ENCODE measurements at regions not wholly inside any gene's neighbourhood (a gene's known extent, or its start where the extent isn't known, plus 50 kb on each side); places are given as distances from the start of the nearest gene placed in this dataset.
"Not testable (repeated sequence)": the region's sequence is repeated elsewhere in the genome, so short reads cannot be mapped to it uniquely, and the experiment has no call there.

- H3K4me1 ChIP-seq (ENCODE audit: insufficient read depth, low read length), result no peaks in the 10 kb centered on the region
- no peak overlapping the region for H3K4me3 ChIP-seq (ENCODE audit: insufficient read depth, low read length)
- no peak for TF ChIP-seq CTCF (IDR thresholded peaks at IDR 0.05; ENCODE audit: extremely low read depth, low read depth, low read length)
- peak; percentile 14 for DNase-seq (ENCODE audit: insufficient read length, low spot score, missing footprints)
- no peaks in the 10 kb centered on the region for H3K9me3 ChIP-seq (ENCODE audit: low read depth, low read length)
- H3K79me2 ChIP-seq (ENCODE audit: insufficient read depth, low read length), result no peaks in the 10 kb centered on the region
- no peak overlapping the region for H3K4me2 ChIP-seq (ENCODE audit: insufficient read depth, low read length)
- no peaks in the 10 kb centered on the region for H3K27me3 ChIP-seq (ENCODE audit: insufficient read depth, low read length)
- H4K20me1 ChIP-seq (ENCODE audit: insufficient read depth, low read length), result no peaks in the 10 kb centered on the region
- H3K36me3 ChIP-seq (ENCODE audit: insufficient read depth, low read length), result no peaks in the 10 kb centered on the region
- H3K27ac ChIP-seq (ENCODE audit: low read depth, low read length), result no peak overlapping the region
- H2AFZ ChIP-seq (ENCODE audit: low read length), result no peak overlapping the region
Measured at GRCh38 chr2:78145997-78146722, 624.0 kb upstream of the LRRTM4 start.

- H3K27ac ChIP-seq (ENCODE audit: low read depth, low read length), result no peak overlapping the region
- H3K4me2 ChIP-seq (ENCODE audit: insufficient read depth, low read length), result no peak overlapping the region
- TF ChIP-seq CTCF (IDR thresholded peaks at IDR 0.05; ENCODE audit: extremely low read depth, low read depth, low read length), result no peak
- no peaks in the 10 kb centered on the region for H3K4me1 ChIP-seq (ENCODE audit: insufficient read depth, low read length)
- no peaks in the 10 kb centered on the region for H3K36me3 ChIP-seq (ENCODE audit: insufficient read depth, low read length)
- H3K27me3 ChIP-seq (ENCODE audit: insufficient read depth, low read length), result no peaks in the 10 kb centered on the region
- H3K4me3 ChIP-seq (ENCODE audit: insufficient read depth, low read length), result no peak overlapping the region
- no peaks in the 10 kb centered on the region for H3K79me2 ChIP-seq (ENCODE audit: insufficient read depth, low read length)
- H3K9me3 ChIP-seq (ENCODE audit: low read depth, low read length), result no peaks in the 10 kb centered on the region
- no peak overlapping the region for H2AFZ ChIP-seq (ENCODE audit: low read length)
- no peaks in the 10 kb centered on the region for H4K20me1 ChIP-seq (ENCODE audit: insufficient read depth, low read length)
- DNase-seq (ENCODE audit: insufficient read length, low spot score, missing footprints), result no peak
Measured at GRCh38 chr2:78147466-78147865, 625.3 kb upstream of the LRRTM4 start.

- no peak for DNase-seq (ENCODE audit: insufficient read length, low spot score, missing footprints)
- H2AFZ ChIP-seq (ENCODE audit: low read length), result no peak overlapping the region
- H3K36me3 ChIP-seq (ENCODE audit: insufficient read depth, low read length), result no peaks in the 10 kb centered on the region
- H3K9me3 ChIP-seq (ENCODE audit: low read depth, low read length), result peaks cover 2% of the 10 kb centered on the region
- no peak overlapping the region for H3K4me2 ChIP-seq (ENCODE audit: insufficient read depth, low read length)
- no peaks in the 10 kb centered on the region for H3K79me2 ChIP-seq (ENCODE audit: insufficient read depth, low read length)
- no peaks in the 10 kb centered on the region for H4K20me1 ChIP-seq (ENCODE audit: insufficient read depth, low read length)
- H3K4me1 ChIP-seq (ENCODE audit: insufficient read depth, low read length), result no peaks in the 10 kb centered on the region
- no peaks in the 10 kb centered on the region for H3K27me3 ChIP-seq (ENCODE audit: insufficient read depth, low read length)
- no peak for TF ChIP-seq CTCF (IDR thresholded peaks at IDR 0.05; ENCODE audit: extremely low read depth, low read depth, low read length)
- no peak overlapping the region for H3K27ac ChIP-seq (ENCODE audit: low read depth, low read length)
- H3K4me3 ChIP-seq (ENCODE audit: insufficient read depth, low read length), result no peak overlapping the region
Measured at GRCh38 chr2:78154586-78154985, 632.4 kb upstream of the LRRTM4 start.

- Histone ChIP-seq H2AFZ (ENCODE audit: low read length) (no peak overlapping the region), H3K27ac (ENCODE audit: low read depth, low read length) (no peak overlapping the region), H4K20me1 (ENCODE audit: insufficient read depth, low read length) (no peaks in the 10 kb centered on the region), H3K4me3 (ENCODE audit: insufficient read depth, low read length) (no peak overlapping the region), H3K79me2 (ENCODE audit: insufficient read depth, low read length) (no peaks in the 10 kb centered on the region), H3K4me1 (ENCODE audit: insufficient read depth, low read length) (no peaks in the 10 kb centered on the region), H3K27me3 (ENCODE audit: insufficient read depth, low read length) (no peaks in the 10 kb centered on the region), H3K9me3 (ENCODE audit: low read depth, low read length) (no peaks in the 10 kb centered on the region), H3K4me2 (ENCODE audit: insufficient read depth, low read length) (no peak overlapping the region), H3K36me3 (ENCODE audit: insufficient read depth, low read length) (no peaks in the 10 kb centered on the region)
- TF ChIP-seq CTCF (IDR thresholded peaks at IDR 0.05; ENCODE audit: extremely low read depth, low read depth, low read length), result no peak
- no peak for DNase-seq (ENCODE audit: insufficient read length, low spot score, missing footprints)
Measured at GRCh38 chr2:78162202-78162601, 640.0 kb upstream of the LRRTM4 start.

- H2AFZ ChIP-seq (ENCODE audit: low read length); H3K9me3 ChIP-seq (ENCODE audit: low read depth, low read length); H3K79me2 ChIP-seq (ENCODE audit: insufficient read depth, low read length); H3K36me3 ChIP-seq (ENCODE audit: insufficient read depth, low read length); H3K4me3 ChIP-seq (ENCODE audit: insufficient read depth, low read length); H3K4me1 ChIP-seq (ENCODE audit: insufficient read depth, low read length); H4K20me1 ChIP-seq (ENCODE audit: insufficient read depth, low read length); H3K27ac ChIP-seq (ENCODE audit: low read depth, low read length); DNase-seq (ENCODE audit: insufficient read length, low spot score, missing footprints); H3K27me3 ChIP-seq (ENCODE audit: insufficient read depth, low read length); H3K4me2 ChIP-seq (ENCODE audit: insufficient read depth, low read length): not testable (repeated sequence)
Measured at GRCh38 chr2:78172157-78172556, 650.0 kb upstream of the LRRTM4 start.
